ENCODE measurements at regions not wholly inside any gene's neighbourhood (a gene's known extent, or its start where the extent isn't known, plus 50 kb on each side); places are given as distances from the start of the nearest gene placed in this dataset.

DNA sequence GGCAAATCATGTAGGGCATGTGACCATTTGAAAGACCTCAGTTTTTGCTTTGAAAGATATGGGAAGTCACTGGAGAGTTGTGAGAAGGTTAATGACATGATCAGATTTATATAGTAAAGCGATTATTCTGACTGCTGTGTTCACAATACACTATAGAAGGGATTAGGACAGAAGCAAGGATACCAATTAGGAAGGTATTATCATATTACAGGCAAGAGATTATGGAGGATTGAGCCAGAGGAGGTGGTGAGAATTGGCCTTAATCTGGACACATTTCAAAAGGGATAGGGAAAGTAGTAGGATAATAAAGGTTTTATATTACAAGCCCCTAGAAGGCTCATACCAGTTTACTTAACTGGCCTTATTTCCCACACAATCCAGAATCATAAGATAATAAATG lies 124.9 kb upstream of the POF1B start:
- no peak overlapping the region for H3K27ac Mint-ChIP-seq (ENCODE audit: unreplicated experiment)
- peaks cover 2% of the 10 kb centered on the region for H3K9me3 Mint-ChIP-seq
- TF ChIP-seq, protein P1, sequence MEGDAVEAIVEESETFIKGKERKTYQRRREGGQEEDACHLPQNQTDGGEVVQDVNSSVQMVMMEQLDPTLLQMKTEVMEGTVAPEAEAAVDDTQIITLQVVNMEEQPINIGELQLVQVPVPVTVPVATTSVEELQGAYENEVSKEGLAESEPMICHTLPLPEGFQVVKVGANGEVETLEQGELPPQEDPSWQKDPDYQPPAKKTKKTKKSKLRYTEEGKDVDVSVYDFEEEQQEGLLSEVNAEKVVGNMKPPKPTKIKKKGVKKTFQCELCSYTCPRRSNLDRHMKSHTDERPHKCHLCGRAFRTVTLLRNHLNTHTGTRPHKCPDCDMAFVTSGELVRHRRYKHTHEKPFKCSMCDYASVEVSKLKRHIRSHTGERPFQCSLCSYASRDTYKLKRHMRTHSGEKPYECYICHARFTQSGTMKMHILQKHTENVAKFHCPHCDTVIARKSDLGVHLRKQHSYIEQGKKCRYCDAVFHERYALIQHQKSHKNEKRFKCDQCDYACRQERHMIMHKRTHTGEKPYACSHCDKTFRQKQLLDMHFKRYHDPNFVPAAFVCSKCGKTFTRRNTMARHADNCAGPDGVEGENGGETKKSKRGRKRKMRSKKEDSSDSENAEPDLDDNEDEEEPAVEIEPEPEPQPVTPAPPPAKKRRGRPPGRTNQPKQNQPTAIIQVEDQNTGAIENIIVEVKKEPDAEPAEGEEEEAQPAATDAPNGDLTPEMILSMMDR (conservative IDR thresholded peaks at IDR 0.05), result no peak
- H3K27me3 Mint-ChIP-seq (ENCODE audit: low read depth), result no peaks in the 10 kb centered on the region
- DNase-seq (ENCODE audit: low read depth, low spot score), result no peak
- H3K4me3 Mint-ChIP-seq, result no peak overlapping the region
- H3K4me1 Mint-ChIP-seq, result no peaks in the 10 kb centered on the region
- H3K36me3 Mint-ChIP-seq (ENCODE audit: low read depth), result no peaks in the 10 kb centered on the region

DNA sequence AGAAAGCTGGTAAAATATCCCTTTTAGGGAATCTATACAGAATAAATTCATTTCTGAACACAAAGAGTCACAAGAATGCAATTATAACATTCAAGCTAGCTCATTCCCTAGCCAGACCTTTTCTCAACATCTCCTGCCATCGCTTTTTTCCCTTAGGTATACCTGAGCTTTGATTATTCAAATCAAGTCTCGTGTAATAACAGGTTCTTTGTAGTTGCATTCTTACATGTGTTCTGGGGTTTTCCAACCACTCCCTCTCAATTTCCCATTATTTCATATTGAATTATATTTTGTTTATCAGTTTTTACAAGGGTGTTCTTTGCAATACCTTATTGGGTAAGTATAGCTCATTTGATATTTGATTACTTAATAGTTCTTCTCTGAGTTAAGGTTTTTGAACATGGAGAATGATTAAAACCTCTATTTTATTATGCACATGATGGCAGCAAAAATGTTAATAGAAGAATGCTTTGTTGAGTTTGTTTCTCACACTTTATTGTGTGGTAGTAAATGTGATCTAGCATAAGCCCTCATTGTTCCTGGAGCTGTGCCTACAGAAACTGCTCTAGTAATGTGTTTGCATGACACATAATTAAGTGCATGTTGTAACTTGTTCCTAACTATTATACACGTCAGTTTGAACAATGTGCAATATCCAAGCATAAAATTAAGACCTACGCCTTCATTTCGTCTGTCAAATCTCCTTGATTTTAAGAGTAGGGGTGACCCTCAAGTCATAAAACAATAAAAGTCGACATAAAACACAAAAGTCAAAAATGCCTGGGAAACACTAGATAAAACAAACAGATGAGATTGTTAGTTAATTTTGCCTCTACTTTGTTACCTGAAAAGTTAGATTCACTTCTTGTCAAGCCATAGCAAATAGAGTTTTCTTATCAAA lies 124.0 kb upstream of the POF1B start:
- H3K27ac Mint-ChIP-seq (ENCODE audit: unreplicated experiment), result no peak overlapping the region
- DNase-seq (ENCODE audit: low read depth, low spot score), result no peak
- H3K9me3 Mint-ChIP-seq, result peaks cover 3% of the 10 kb centered on the region

DNA sequence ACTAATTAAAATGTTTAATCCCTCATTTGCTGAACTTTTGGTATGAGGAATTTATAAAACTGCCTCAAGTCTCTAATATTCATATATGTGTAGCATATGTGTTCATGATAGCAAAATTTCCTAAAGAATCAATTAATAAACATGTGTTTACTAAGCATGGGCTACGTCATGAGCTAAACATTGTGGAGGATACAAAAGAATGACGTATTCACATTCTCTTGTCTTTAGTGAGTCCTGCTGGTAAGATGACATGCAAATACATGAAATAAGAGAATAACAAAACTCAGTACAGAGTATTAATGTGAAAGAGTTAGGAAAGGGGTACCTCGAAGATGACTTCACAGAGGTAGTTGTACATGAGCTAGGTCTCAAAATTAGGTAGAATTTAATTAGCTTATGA lies 121.9 kb upstream of the POF1B start:
- H3K4me3 Mint-ChIP-seq, result no peak overlapping the region
- TF ChIP-seq, protein P1 (conservative IDR thresholded peaks at IDR 0.05), result no peak
- H3K27me3 Mint-ChIP-seq (ENCODE audit: low read depth), result no peaks in the 10 kb centered on the region
- H3K9me3 Mint-ChIP-seq, result peaks cover 4% of the 10 kb centered on the region
- no peak overlapping the region for H3K27ac Mint-ChIP-seq (ENCODE audit: unreplicated experiment)
- no peaks in the 10 kb centered on the region for H3K36me3 Mint-ChIP-seq (ENCODE audit: low read depth)
- no peak for DNase-seq (ENCODE audit: low read depth, low spot score)
- H3K4me1 Mint-ChIP-seq, result no peaks in the 10 kb centered on the region

More for the DNA sequence above, 124.0 kb upstream of the POF1B start:
- TF ChIP-seq, protein P1 (conservative IDR thresholded peaks at IDR 0.05), result no peak
- Mint-ChIP-seq H3K27me3 (ENCODE audit: low read depth) (no peaks in the 10 kb centered on the region), H3K4me3 (no peak overlapping the region), H3K4me1 (no peaks in the 10 kb centered on the region), H3K36me3 (ENCODE audit: low read depth) (no peaks in the 10 kb centered on the region)

DNA sequence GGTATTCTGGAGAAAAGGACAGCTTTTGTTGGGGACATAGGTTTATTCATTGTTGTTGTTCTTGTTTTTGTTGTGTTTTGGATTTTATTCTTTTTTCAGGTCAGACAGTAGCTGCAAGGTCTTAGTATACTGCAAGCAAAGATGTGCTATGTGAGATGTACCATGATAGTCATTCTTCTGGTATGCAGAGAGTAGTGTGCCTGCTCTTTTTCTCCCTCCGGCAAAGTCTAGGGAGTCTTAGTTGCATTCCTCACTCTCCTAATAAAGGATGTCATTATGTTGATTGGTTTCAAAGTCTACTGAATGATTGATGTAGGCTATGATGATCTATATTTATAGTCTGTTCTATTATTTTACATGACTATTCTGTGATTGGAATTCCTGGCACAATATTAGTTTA lies 119.9 kb upstream of the POF1B start:
- Mint-ChIP-seq H3K4me1 (no peaks in the 10 kb centered on the region), H3K36me3 (ENCODE audit: low read depth) (no peaks in the 10 kb centered on the region), H3K4me3 (no peak overlapping the region), H3K27me3 (ENCODE audit: low read depth) (no peaks in the 10 kb centered on the region), H3K9me3 (peaks cover 4% of the 10 kb centered on the region), H3K27ac (ENCODE audit: unreplicated experiment) (no peak overlapping the region)
- TF ChIP-seq, protein P1 (conservative IDR thresholded peaks at IDR 0.05), result no peak
- DNase-seq (ENCODE audit: low read depth, low spot score), result no peak

DNA sequence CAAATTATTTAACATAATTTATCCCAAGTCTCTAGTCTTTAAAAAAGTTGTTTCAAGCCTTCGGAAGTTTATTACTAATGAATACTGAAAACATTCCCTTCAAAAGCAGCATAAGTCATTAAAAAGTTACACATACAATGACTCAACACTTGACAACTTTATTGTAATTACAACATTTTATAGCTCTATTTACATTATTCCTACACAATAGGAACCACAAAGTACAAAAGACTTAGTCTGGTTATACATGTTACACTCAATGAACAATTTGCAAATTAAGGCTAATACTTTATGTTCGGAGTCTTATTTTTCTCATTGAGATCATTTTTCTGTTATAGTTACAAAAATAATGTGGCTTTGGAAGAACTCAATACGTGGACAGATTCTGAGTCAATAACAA lies 114.4 kb upstream of the POF1B start:
- DNase-seq (ENCODE audit: low read depth, low spot score), result no peak
- Mint-ChIP-seq H3K4me1 (no peaks in the 10 kb centered on the region), H3K36me3 (ENCODE audit: low read depth) (no peaks in the 10 kb centered on the region), H3K27me3 (ENCODE audit: low read depth) (no peaks in the 10 kb centered on the region), H3K9me3 (peaks cover 11% of the 10 kb centered on the region), H3K27ac (ENCODE audit: unreplicated experiment) (no peak overlapping the region), H3K4me3 (no peak overlapping the region)
- TF ChIP-seq, protein P1 (conservative IDR thresholded peaks at IDR 0.05), result no peak

Measured in neural crest cell (in vitro differentiated cells).